Limb (tissue), 2 donors: ENCODE measurements at regions not wholly inside any gene's neighbourhood (a gene's known extent, or its start where the extent isn't known, plus 50 kb on each side); places are given as distances from the start of the nearest gene placed in this dataset.
A peak's percentile ranks its signal among the peaks of the same experiment; 100 is the strongest.

ENCODE experiments used
- DNase-seq, 2 donors: peaks; one replicate each; pipeline ENCODE4 v3.0.0-alpha.2; 2016; ENCODE audit errors: extremely low spot score in 2 of 2

- no peak for DNase-seq
Observed at GRCh38 chr13:87080100-87080779, 590.9 kb upstream of the SLITRK5 start.

DNA sequence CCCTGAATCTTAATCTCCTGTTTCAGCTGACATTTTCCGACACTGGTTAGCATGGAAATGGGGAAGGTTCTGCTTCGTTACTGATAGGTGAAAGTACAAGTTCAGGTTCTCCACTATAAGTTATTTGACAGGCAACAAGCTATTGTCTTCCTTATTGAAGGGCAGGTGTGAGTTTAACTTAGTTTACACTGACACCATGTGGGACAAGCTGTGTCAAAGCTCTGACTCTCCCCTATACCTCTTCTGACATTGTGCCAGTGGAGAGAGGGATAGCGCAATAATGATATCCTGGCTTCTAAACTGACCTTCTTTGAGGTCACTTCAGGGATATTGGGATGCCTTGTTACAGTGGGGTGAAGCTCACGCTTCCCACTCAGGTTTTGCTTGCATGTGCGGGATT is 587.0 kb upstream of the SLITRK5 start:
- no peak for DNase-seq

DNA sequence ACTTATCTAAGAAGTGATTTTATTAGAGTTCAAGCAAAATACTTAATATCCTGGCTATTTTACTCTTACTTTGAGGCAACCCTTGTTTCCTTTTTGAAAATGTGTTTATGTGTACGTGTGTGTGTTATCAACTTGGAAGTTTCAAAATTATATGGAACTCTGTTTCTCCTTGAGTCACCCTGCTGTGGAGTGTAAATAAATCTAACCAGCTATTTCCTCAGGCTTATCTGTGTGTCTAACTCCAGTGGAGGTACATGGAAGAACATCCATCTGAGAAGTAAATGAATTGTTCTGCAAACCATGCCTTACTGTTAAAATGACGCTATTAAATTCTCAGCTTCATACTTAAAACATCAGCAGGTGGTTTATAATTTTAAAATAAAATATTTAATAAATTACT is 583.4 kb upstream of the SLITRK5 start:
- no peak for DNase-seq

DNA sequence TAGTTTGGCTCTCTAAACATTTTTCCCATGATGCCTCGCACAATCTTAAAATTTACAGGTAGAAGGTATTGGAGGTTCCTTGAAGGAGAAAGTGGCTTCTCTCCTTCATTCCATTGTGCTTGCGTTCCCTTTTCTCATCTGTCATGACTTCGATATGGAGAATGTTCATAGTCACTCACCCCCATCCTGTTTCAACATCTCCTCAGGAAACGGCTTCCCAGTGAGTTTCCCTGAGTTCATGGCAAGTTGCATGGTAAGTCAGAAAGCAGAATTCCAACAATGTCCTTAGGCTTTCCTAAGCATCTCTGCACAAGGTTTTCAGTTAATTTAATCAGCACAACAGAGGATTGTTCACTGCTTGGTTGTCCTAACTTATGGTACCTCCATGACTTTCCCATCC is 581.8 kb upstream of the SLITRK5 start:
- DNase-seq = no peak

GRCh38 chr13:87093399-87093798 is 577.8 kb upstream of the SLITRK5 start:
- no peak for DNase-seq

DNA sequence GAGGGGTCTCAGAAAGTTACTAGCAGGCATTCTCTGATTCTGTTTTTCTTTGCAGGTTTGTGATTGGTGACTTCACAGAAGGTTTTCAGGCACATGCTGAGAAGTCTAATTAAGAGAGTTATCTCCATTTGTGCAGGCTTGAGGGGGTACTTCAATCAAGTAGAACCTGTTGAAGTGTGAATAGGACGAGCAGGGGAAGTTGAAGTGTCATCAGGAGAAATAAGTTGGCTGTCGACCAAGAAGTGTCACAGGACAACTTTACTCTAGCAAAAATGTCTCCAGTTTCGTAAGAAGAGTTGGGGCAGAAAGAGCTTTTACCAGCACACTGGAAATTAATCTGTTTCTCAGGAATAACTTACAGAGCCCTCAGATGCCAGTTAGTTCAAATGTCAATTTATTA is 576.5 kb upstream of the SLITRK5 start:
- DNase-seq = no peak

DNA sequence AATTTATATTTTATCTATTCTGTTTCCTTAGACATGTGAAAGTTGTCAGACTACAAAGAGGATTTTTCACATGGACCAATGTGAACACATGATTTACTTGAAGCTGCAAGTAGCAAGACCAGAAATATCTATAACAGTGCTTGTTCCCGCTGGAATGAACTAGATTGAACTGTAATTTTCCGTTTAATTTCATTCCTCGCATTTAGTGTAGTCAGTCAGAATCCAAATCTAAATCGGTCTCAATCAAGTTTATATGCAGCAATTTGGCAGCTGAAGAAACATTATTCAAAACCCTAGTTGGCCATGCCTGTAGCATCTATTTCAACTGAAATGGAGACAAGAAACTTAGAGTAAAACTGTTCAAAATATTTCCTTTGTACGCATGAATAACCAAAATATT is 570.7 kb upstream of the SLITRK5 start:
- DNase-seq = no peak

- DNase-seq = no peak
Observed at GRCh38 chr13:87107651-87108050, 563.5 kb upstream of the SLITRK5 start.

DNA sequence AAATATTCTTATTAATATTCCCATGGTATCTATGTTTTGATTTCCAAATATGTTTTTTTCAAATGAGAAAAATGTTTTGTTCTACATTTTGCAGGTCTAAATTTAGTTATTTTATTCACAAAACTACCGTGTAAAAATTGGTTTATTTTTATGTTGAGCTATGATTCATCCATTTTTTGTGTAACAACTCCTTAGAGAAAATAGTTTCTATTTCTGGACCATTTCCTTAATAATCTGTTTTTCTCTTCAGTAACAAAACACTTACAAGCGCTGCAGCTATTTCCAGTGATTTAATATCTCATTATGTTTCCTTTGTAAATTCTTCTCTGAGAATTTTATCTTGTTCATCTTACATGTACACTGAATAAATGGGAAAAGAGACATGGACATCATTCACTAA is 550.7 kb upstream of the SLITRK5 start:
- no peak for DNase-seq

DNA sequence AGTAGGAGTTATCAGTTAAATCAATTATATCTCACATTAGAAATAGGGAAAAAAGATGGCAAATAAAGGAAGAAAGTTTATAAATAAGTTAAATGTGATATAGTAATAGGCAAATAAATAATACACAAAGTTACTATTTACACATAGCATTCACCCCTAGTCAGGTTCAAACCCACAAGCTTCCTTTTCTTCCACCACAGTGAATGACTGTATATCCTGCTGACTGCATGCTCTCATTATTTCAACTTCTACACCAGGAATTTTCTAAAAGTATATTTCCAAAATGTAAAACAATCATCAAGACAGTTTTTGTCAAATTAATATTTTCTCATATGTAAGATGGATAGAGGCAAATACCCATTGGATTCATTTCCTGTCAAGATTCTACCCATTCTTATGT is 548.6 kb upstream of the SLITRK5 start:
- no peak for DNase-seq

DNA sequence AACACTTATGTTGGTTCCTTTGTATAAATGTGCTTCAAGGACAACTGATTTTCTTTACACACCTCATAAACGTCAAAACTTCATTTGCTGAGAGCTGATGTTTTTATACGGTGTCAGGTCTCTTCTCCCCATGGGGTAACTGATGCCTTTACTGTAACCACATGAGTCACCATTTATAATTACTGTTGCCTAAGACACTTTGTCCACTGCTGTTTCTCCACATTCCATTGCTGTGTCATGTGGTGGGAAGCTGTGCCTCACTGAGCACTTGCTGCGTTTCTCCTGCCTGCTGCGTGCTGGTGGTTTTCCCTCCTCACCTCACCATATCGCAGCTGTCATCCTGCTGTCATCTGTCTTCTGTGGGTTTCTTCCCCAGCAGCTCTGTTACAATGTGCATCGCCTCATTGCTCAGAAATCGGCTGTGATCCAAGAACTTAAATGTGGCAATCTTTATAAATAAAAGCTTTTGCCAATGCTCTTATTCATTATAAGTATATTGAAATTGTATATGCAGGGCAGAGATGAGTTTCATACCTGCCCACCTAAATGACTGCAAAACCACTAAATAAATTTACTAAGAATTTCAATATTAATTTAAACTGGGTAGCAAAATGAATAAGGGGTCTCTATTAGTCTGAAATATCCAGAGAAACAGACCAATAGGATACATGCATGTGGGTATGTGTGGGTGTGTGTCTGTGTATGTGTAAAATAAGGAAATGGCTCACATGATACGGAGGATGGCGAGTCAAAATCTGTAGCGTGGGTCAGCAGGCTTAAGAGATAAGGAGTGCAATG is 547.0 kb upstream of the SLITRK5 start:
- peak; percentile 47 to 73 for DNase-seq

GRCh38 chr13:87124785-87125074 is 546.4 kb upstream of the SLITRK5 start:
- no peak for DNase-seq

GRCh38 chr13:87128036-87128435 is 543.1 kb upstream of the SLITRK5 start:
- no peak for DNase-seq

DNA sequence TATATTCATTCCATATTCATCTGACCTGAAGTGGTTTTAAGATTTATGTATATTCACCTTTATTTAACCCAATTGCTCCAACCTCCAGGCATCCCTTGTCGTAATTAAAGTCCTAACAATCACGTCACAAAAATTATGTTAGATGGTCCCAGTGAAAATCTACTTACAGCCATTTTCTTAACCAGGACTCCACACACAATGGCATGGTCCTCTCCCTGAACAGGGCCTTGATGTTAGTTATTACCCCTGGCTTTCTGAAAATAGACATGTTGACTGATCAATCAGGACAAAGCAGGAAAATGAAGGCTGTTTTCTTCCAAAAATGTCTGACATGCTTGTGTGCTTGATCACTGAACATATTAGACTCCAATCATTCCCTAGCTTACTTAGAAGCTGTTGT is 542.7 kb upstream of the SLITRK5 start:
- DNase-seq = no peak

GRCh38 chr13:87129602-87130300 is 541.4 kb upstream of the SLITRK5 start:
- DNase-seq = no peak

DNA sequence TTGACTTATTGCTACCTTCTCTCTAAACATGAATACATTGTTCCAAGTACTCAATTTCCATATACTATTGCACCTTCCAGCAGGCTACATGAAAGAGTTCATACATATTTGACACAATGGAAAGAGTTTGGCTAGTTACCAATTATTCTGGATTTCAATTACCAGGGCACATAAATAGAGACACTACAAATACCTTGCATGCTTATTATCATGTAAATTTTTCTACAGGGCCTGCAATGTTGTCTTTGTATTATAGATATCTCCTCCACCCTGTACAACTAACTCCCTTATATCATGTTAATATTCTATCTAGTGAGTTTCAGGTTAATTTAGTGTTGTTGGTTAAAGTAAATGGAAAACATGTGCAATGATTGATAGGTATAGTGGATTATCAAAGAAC is 540.7 kb upstream of the SLITRK5 start:
- DNase-seq = no peak

- DNase-seq = no peak
Observed at GRCh38 chr13:87131611-87132010, 539.6 kb upstream of the SLITRK5 start.

- no peak for DNase-seq
Observed at GRCh38 chr13:87138866-87139265, 532.3 kb upstream of the SLITRK5 start.

DNA sequence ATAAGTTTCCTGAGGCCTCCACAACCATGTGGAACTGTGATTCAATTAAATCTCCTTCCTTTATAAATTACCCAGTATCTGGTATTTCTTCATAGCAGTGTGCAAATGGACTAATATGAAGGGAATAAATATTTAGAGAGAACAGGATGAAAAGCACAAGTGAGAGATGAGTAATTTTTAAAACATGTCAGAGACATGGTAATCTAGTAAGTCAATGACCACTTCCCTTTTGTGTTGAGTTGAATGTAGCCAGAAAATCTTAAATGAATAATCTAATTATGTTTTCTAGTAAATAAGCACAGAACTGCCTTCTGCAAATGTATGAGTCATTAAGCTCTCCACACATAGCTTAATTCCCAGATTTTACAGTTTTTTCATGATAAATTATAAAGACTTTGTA is 524.1 kb upstream of the SLITRK5 start:
- DNase-seq = no peak

- DNase-seq = no peak
Observed at GRCh38 chr13:87153371-87153770, 517.8 kb upstream of the SLITRK5 start.

DNA sequence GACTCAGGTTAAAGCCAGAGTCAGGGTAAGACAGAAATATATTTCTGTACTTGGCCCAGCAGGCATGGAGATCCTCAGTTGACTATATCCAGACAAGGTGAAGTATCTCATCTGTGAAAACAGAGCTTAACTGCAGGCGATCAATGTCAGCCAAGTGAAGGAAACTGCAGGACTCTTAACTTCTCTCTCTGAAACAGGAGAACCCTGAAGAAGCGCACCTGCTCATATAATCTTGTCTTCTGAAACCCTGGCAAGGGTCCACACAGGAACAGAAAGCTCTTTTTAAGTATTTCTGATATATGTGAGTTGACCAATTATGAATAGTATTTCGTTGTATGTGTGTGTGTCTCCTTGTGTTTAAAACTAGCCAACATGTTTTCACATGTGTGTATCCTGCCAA is 504.8 kb upstream of the SLITRK5 start:
- no peak for DNase-seq

- no peak for DNase-seq
Observed at GRCh38 chr13:87168390-87168789, 502.8 kb upstream of the SLITRK5 start.

- no peak for DNase-seq
Observed at GRCh38 chr13:87169337-87169736, 501.8 kb upstream of the SLITRK5 start.
